Karpas-422 (cell line): ENCODE measurements at regions not wholly inside any gene's neighbourhood (a gene's known extent, or its start where the extent isn't known, plus 50 kb on each side); places are given as distances from the start of the nearest gene placed in this dataset.

Experiments used
- DNase-seq: peaks from one replicate; pipeline ENCODE4 v3.0.0-alpha.2; 2015
- H2AFZ ChIP-seq: fragments of 200-600 bp; sonication (generic); 2 replicates; pipeline ENCODE4 v1.6.1; 2014; ENCODE audit warnings: antibody characterized with exemption, low read length, mixed read lengths
- H3K27ac ChIP-seq: fragments of 200-600 bp; sonication (generic); 2 replicates; pipeline ENCODE4 v1.5.1; 2014; ENCODE audit warnings: mild to moderate bottlenecking, low read length, moderate library complexity
- H3K27me3 ChIP-seq: fragments of 200-600 bp; sonication (generic); 2 replicates; pipeline ENCODE4 v1.6.1; 2014; ENCODE audit warnings: low read length, mixed read lengths
- H3K36me3 ChIP-seq: fragments of 200-600 bp; sonication (generic); 2 replicates; pipeline ENCODE4 v1.6.1; 2014; ENCODE audit warnings: low read length, mixed read lengths; ENCODE audit not compliant: insufficient read depth
- H3K4me1 ChIP-seq: fragments of 200-600 bp; sonication (generic); 2 replicates; pipeline ENCODE4 v1.6.1; 2014; ENCODE audit warnings: mild to moderate bottlenecking, low read length, mixed read lengths
- H3K4me2 ChIP-seq: fragments of 200-600 bp; sonication (generic); 2 replicates; pipeline ENCODE4 v1.6.1; 2014; ENCODE audit warnings: low read length, low read depth, mild to moderate bottlenecking; ENCODE audit not compliant: poor library complexity, severe bottlenecking
- H3K4me3 ChIP-seq: fragments of 200-600 bp; sonication (generic); 2 replicates; pipeline ENCODE4 v1.5.1; 2014; ENCODE audit warnings: mild to moderate bottlenecking, antibody characterized with exemption, low read length, mixed read lengths
- H3K79me2 ChIP-seq: fragments of 200-600 bp; sonication (generic); 2 replicates; pipeline ENCODE4 v1.6.1; 2014; ENCODE audit warnings: mild to moderate bottlenecking, low read length, mixed read lengths
- H3K9ac ChIP-seq: fragments of 200-600 bp; sonication (generic); 2 replicates; pipeline ENCODE4 v1.6.0; 2014; ENCODE audit warnings: low read length
- H3K9me2 ChIP-seq: fragments of 200-600 bp; sonication (generic), shearing (Covaris generic); replicated peaks from 2 replicates; pipeline ENCODE4 v1.6.0; 2014; ENCODE audit warnings: mild to moderate bottlenecking, low read length, moderate library complexity; ENCODE audit not compliant: insufficient read depth
- H3K9me3 ChIP-seq: fragments of 300-700, 200-600 bp; sonication (generic); 2 replicates; pipeline ENCODE4 v1.6.1; 2014; ENCODE audit warnings: low read length, mixed read lengths
- H4K20me1 ChIP-seq: fragments of 200-600 bp; sonication (generic); 2 replicates; pipeline ENCODE4 v1.6.1; 2014; ENCODE audit warnings: mild to moderate bottlenecking, antibody characterized with exemption, low read length, low read depth; ENCODE audit not compliant: insufficient read depth

- Histone ChIP-seq H4K20me1 (no peaks in the 10 kb centered on the region), H3K79me2 (no peaks in the 10 kb centered on the region), H3K27ac (no peak overlapping the region), H2AFZ (no peak overlapping the region), H3K4me3 (no peak overlapping the region), H3K4me1 (no peaks in the 10 kb centered on the region), H3K9me2 (no peaks in the 10 kb centered on the region), H3K9me3 (no peaks in the 10 kb centered on the region), H3K9ac (no peak overlapping the region), H3K27me3 (no peaks in the 10 kb centered on the region), H3K36me3 (no peaks in the 10 kb centered on the region), H3K4me2 (no peak overlapping the region)
- no peak for DNase-seq
Observed at GRCh38 chr7:113232885-113233284, 114.5 kb upstream of the SMIM30 start.

- Histone ChIP-seq H3K9me3 (no peaks in the 10 kb centered on the region), H3K4me2 (no peak overlapping the region), H4K20me1 (no peaks in the 10 kb centered on the region), H3K9me2 (no peaks in the 10 kb centered on the region), H3K36me3 (no peaks in the 10 kb centered on the region), H2AFZ (no peak overlapping the region), H3K79me2 (no peaks in the 10 kb centered on the region), H3K4me3 (no peak overlapping the region), H3K27me3 (no peaks in the 10 kb centered on the region), H3K27ac (no peak overlapping the region), H3K9ac (no peak overlapping the region), H3K4me1 (no peaks in the 10 kb centered on the region)
- no peak for DNase-seq
Observed at GRCh38 chr7:113230691-113231090, 112.3 kb upstream of the SMIM30 start.

DNA sequence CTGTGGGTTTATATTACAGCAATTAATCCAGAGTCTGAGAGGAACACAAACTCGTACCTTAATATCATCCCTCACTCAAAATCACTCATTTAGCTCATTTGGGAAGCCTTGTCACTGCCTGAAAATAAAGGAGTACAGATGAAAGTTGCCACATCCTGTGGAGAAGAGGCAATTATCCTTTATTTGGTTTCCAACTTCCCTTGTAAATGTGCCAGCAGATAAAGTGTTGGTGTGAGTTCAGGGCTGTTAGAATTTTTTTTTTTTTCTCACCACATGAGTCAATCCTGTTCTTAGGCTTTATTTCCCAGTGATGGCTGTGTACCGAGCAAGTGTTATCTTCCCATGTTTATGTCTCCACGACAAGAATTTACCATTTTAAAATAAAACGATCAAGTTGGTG, 99.0 kb upstream of the SMIM30 start:
- no peak overlapping the region for H3K4me3 ChIP-seq
- H4K20me1 ChIP-seq: no peaks in the 10 kb centered on the region
- H3K9me2 ChIP-seq: no peaks in the 10 kb centered on the region
- H3K4me2 ChIP-seq: no peak overlapping the region
- no peaks in the 10 kb centered on the region for H3K27me3 ChIP-seq
- no peaks in the 10 kb centered on the region for H3K4me1 ChIP-seq
- H3K36me3 ChIP-seq: no peaks in the 10 kb centered on the region
- no peak overlapping the region for H2AFZ ChIP-seq
- H3K79me2 ChIP-seq: no peaks in the 10 kb centered on the region
- H3K9me3 ChIP-seq: no peaks in the 10 kb centered on the region
- no peak for DNase-seq
- H3K9ac ChIP-seq: no peak overlapping the region
- no peak overlapping the region for H3K27ac ChIP-seq

- Histone ChIP-seq H3K4me3 (no peak overlapping the region), H3K9me3 (no peaks in the 10 kb centered on the region), H3K9ac (no peak overlapping the region), H3K79me2 (no peaks in the 10 kb centered on the region), H4K20me1 (no peaks in the 10 kb centered on the region), H3K4me1 (no peaks in the 10 kb centered on the region), H3K27me3 (no peaks in the 10 kb centered on the region), H2AFZ (no peak overlapping the region), H3K4me2 (no peak overlapping the region), H3K27ac (no peak overlapping the region), H3K9me2 (no peaks in the 10 kb centered on the region), H3K36me3 (no peaks in the 10 kb centered on the region)
- DNase-seq: no peak
Observed at GRCh38 chr7:113216038-113216437, 97.7 kb upstream of the SMIM30 start.

- Histone ChIP-seq H3K4me1 (no peaks in the 10 kb centered on the region), H3K79me2 (no peaks in the 10 kb centered on the region), H3K36me3 (no peaks in the 10 kb centered on the region), H3K27me3 (no peaks in the 10 kb centered on the region), H3K4me3 (no peak overlapping the region), H3K27ac (no peak overlapping the region), H3K9me2 (no peaks in the 10 kb centered on the region), H2AFZ (no peak overlapping the region), H3K4me2 (no peak overlapping the region), H4K20me1 (no peaks in the 10 kb centered on the region), H3K9me3 (no peaks in the 10 kb centered on the region), H3K9ac (no peak overlapping the region)
- no peak for DNase-seq
Observed at GRCh38 chr7:113209449-113210203, 91.3 kb upstream of the SMIM30 start.

- H4K20me1 ChIP-seq: no peaks in the 10 kb centered on the region
- no peaks in the 10 kb centered on the region for H3K36me3 ChIP-seq
- no peak overlapping the region for H3K9ac ChIP-seq
- no peak overlapping the region for H3K4me3 ChIP-seq
- no peaks in the 10 kb centered on the region for H3K9me2 ChIP-seq
- no peak for DNase-seq
- H3K9me3 ChIP-seq: no peaks in the 10 kb centered on the region
- H3K4me1 ChIP-seq: no peaks in the 10 kb centered on the region
- H2AFZ ChIP-seq: no peak overlapping the region
- no peak overlapping the region for H3K4me2 ChIP-seq
- H3K27me3 ChIP-seq: no peaks in the 10 kb centered on the region
- H3K27ac ChIP-seq: no peak overlapping the region
- no peaks in the 10 kb centered on the region for H3K79me2 ChIP-seq
Observed at GRCh38 chr7:113207931-113208330, 89.6 kb upstream of the SMIM30 start.

DNA sequence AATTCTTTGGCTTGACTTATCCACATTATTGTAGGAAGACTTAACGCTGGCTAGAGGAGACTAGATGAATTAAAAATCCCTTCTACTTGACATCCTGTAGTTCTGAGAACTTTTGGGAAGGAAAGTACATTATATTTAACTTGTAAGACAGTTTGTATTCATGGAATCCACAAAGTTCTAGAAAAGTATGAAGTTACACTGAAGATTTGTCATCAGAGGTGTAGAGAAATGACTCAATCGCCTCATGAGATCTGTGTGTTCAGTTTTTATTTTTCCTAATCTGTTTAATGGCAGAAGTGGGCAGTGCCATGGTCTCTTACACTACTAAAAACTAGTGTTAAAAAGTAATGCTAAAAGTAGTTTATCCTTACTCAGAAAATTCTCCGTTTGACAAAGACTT, 89.1 kb upstream of the SMIM30 start:
- Histone ChIP-seq H3K9me2 (no peaks in the 10 kb centered on the region), H3K27ac (no peak overlapping the region), H3K4me2 (no peak overlapping the region), H3K9me3 (no peaks in the 10 kb centered on the region), H3K79me2 (no peaks in the 10 kb centered on the region), H4K20me1 (no peaks in the 10 kb centered on the region), H3K4me3 (no peak overlapping the region), H3K9ac (no peak overlapping the region), H3K27me3 (no peaks in the 10 kb centered on the region), H3K4me1 (no peaks in the 10 kb centered on the region), H2AFZ (no peak overlapping the region), H3K36me3 (no peaks in the 10 kb centered on the region)
- no peak for DNase-seq

GRCh38 chr7:113204415-113204814, 86.1 kb upstream of the SMIM30 start:
- H3K4me2 ChIP-seq: no peak overlapping the region

More at GRCh38 chr7:113204415-113204814, 86.1 kb upstream of the SMIM30 start:
- no peaks in the 10 kb centered on the region for H3K9me3 ChIP-seq
- DNase-seq: no peak
- H3K27me3 ChIP-seq: no peaks in the 10 kb centered on the region
- H3K27ac ChIP-seq: no peak overlapping the region
- H3K9me2 ChIP-seq: no peaks in the 10 kb centered on the region
- no peaks in the 10 kb centered on the region for H3K36me3 ChIP-seq
- no peak overlapping the region for H2AFZ ChIP-seq
- H4K20me1 ChIP-seq: no peaks in the 10 kb centered on the region
- H3K4me3 ChIP-seq: no peak overlapping the region
- H3K79me2 ChIP-seq: no peaks in the 10 kb centered on the region
- H3K4me1 ChIP-seq: no peaks in the 10 kb centered on the region
- H3K9ac ChIP-seq: no peak overlapping the region
